DND-41 (cell line): ENCODE measurements at regions not wholly inside any gene's neighbourhood (a gene's known extent, or its start where the extent isn't known, plus 50 kb on each side); places are given as distances from the start of the nearest gene placed in this dataset.

Experiments
- ATAC-seq: fragments of 200-7000 bp; cut with Tn5 transposase; 3 replicates; pipeline ENCODE4 v1.9.1; 2021; ENCODE audit warnings: low read depth; ENCODE audit not compliant: insufficient read depth
- DNase-seq: peaks from one replicate; pipeline ENCODE4 v3.0.0-alpha.2; 2020
- H2AFZ ChIP-seq: 2 replicates; pipeline ENCODE4 v1.6.0; 2012; ENCODE audit warnings: low read depth, low read length
- H3K27ac ChIP-seq: 2 replicates; pipeline ENCODE4 v1.5.1; 2012; ENCODE audit warnings: low read length, inconsistent platforms
- H3K27me3 ChIP-seq: fragments of 200-600 bp; sonication (generic); 2 replicates; pipeline ENCODE4 v1.6.0; 2012; ENCODE audit warnings: low read length, mild to moderate bottlenecking, inconsistent platforms; ENCODE audit not compliant: insufficient read depth, poor library complexity
- H3K36me3 ChIP-seq: 2 replicates; pipeline ENCODE4 v1.5.1; 2012; ENCODE audit warnings: low read length, inconsistent platforms; ENCODE audit not compliant: insufficient read depth
- H3K4me1 ChIP-seq: 2 replicates; pipeline ENCODE4 v1.5.1; 2012; ENCODE audit warnings: mild to moderate bottlenecking, low read length; ENCODE audit not compliant: insufficient read depth
- H3K4me2 ChIP-seq: 2 replicates; pipeline ENCODE4 v1.6.0; 2012; ENCODE audit warnings: mild to moderate bottlenecking, moderate library complexity, low read length, inconsistent platforms; ENCODE audit not compliant: insufficient read depth
- H3K4me3 ChIP-seq, 2 experiments: fragments of 200-600 bp in 1 of 2; shearing (Covaris generic) in 1 of 2; 2 replicates each; pipeline ENCODE4 v1.5.1; 2012 to 2016; ENCODE audit warnings: inconsistent platforms in 2 of 2, low read length in 2 of 2, mild to moderate bottlenecking in 2 of 2, low read depth in 1 of 2, moderate library complexity in 1 of 2
- H3K79me2 ChIP-seq: 2 replicates; pipeline ENCODE4 v1.6.0; 2012; ENCODE audit warnings: low read length, inconsistent platforms; ENCODE audit not compliant: insufficient read depth
- H3K9ac ChIP-seq: 2 replicates; pipeline ENCODE4 v1.6.0; 2012; ENCODE audit warnings: low read depth, mild to moderate bottlenecking, inconsistent platforms, low read length, moderate library complexity
- H3K9me3 ChIP-seq: 2 replicates; pipeline ENCODE4 v1.5.1; 2012; ENCODE audit warnings: low read length, moderate library complexity, mild to moderate bottlenecking, inconsistent platforms; ENCODE audit not compliant: insufficient read depth, severe bottlenecking
- H4K20me1 ChIP-seq: 2 replicates; pipeline ENCODE4 v1.6.0; 2012; ENCODE audit warnings: low read length; ENCODE audit not compliant: insufficient read depth
- EZH2 ChIP-seq: IDR thresholded peaks from 3 replicates; pipeline ENCODE4 v1.6.1; 2012; ENCODE audit warnings: borderline replicate concordance, low read depth, mild to moderate bottlenecking, moderate library complexity, low read length, inconsistent platforms; ENCODE audit not compliant: severe bottlenecking
- TF ChIP-seq, protein P1 (sequence below): IDR thresholded peaks from 2 replicates; pipeline ENCODE4 v1.5.1; 2012; ENCODE audit warnings: borderline replicate concordance, low read length, moderate library complexity, mild to moderate bottlenecking; ENCODE audit not compliant: poor library complexity, severe bottlenecking; ENCODE audit errors: extremely low read depth

GRCh38 chr4:149870008-149870407 lies 54.4 kb upstream of the IQCM start:
- H3K4me3 ChIP-seq: no peak overlapping the region
- no peaks in the 10 kb centered on the region for H4K20me1 ChIP-seq
- H3K4me2 ChIP-seq: no peak overlapping the region
- DNase-seq: no peak
- no peaks in the 10 kb centered on the region for H3K9me3 ChIP-seq
- no peak overlapping the region for H3K27ac ChIP-seq
- TF ChIP-seq, protein P1, sequence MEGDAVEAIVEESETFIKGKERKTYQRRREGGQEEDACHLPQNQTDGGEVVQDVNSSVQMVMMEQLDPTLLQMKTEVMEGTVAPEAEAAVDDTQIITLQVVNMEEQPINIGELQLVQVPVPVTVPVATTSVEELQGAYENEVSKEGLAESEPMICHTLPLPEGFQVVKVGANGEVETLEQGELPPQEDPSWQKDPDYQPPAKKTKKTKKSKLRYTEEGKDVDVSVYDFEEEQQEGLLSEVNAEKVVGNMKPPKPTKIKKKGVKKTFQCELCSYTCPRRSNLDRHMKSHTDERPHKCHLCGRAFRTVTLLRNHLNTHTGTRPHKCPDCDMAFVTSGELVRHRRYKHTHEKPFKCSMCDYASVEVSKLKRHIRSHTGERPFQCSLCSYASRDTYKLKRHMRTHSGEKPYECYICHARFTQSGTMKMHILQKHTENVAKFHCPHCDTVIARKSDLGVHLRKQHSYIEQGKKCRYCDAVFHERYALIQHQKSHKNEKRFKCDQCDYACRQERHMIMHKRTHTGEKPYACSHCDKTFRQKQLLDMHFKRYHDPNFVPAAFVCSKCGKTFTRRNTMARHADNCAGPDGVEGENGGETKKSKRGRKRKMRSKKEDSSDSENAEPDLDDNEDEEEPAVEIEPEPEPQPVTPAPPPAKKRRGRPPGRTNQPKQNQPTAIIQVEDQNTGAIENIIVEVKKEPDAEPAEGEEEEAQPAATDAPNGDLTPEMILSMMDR: no peak
- no peak for TF ChIP-seq EZH2
- H3K79me2 ChIP-seq: no peaks in the 10 kb centered on the region
- H3K36me3 ChIP-seq: no peaks in the 10 kb centered on the region
- ATAC-seq: no peak
- H2AFZ ChIP-seq: no peak overlapping the region
- H3K27me3 ChIP-seq: no peaks in the 10 kb centered on the region
- H3K9ac ChIP-seq: no peak overlapping the region
- H3K4me1 ChIP-seq: no peaks in the 10 kb centered on the region

DNA sequence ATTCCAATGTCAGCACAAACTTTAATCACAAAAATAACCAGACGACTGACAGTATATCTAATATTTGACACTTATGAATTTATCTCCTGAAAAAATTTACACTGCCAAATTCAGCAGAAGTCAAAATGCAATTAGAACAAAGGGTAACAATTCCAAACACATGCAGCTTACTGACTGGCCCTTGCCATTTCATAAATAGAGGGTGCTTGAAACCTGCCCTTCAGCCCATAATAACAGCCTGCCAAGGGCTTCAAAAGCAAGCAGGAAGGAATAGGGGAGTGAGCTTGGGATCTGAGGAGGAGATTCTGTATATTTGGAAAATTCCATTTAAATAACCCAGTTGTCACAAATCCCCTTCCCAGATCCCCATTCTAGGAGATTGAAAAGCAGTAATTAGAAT lies 66.1 kb upstream of the IQCM start:
- Histone ChIP-seq H2AFZ (no peak overlapping the region), H3K4me3 (no peak overlapping the region), H3K79me2 (no peaks in the 10 kb centered on the region), H3K9me3 (no peaks in the 10 kb centered on the region), H3K4me1 (no peaks in the 10 kb centered on the region), H3K9ac (no peak overlapping the region), H3K27me3 (no peaks in the 10 kb centered on the region), H4K20me1 (no peaks in the 10 kb centered on the region), H3K36me3 (no peaks in the 10 kb centered on the region), H3K4me2 (no peak overlapping the region), H3K27ac (no peak overlapping the region)
- DNase-seq (no peak), ATAC-seq (no peak)
- no peak for TF ChIP-seq EZH2
- TF ChIP-seq, protein P1: no peak

GRCh38 chr4:149882251-149882650 lies 66.6 kb upstream of the IQCM start:
- TF ChIP-seq, protein P1: no peak
- no peak for TF ChIP-seq EZH2
- no peak for DNase-seq

DNA sequence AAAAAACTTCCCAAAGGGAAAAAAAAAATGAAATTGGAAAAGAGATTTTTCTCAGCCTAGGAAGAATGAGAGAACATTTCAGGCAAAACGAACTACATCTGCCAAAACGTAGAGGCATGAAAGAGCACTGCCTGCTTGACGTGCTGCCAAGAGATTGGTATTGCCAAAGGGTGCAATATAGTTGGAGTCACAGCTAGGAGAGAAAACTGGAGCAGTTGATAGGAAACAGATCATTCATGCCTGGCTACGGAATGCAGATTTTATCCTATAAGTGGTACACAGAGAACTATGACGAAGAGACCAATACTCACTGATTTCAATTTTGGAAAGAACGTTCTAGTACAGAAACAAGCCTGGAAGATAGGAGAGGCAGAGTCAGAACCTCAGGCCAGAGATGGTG lies 68.4 kb upstream of the IQCM start:
- Histone ChIP-seq H3K9ac (no peak overlapping the region), H3K27me3 (no peaks in the 10 kb centered on the region), H2AFZ (no peak overlapping the region)

More at GRCh38 chr4:149882251-149882650, 66.6 kb upstream of the IQCM start:
- Histone ChIP-seq H3K36me3 (no peaks in the 10 kb centered on the region), H2AFZ (no peak overlapping the region), H3K4me3 (no peak overlapping the region), H4K20me1 (no peaks in the 10 kb centered on the region), H3K9ac (no peak overlapping the region), H3K4me2 (no peak overlapping the region), H3K27me3 (no peaks in the 10 kb centered on the region), H3K4me1 (no peaks in the 10 kb centered on the region), H3K9me3 (no peaks in the 10 kb centered on the region), H3K27ac (no peak overlapping the region), H3K79me2 (no peaks in the 10 kb centered on the region)
- no peak for ATAC-seq

More for the DNA sequence above, 68.4 kb upstream of the IQCM start:
- H3K27ac ChIP-seq: no peak overlapping the region
- H4K20me1 ChIP-seq: no peaks in the 10 kb centered on the region
- no peaks in the 10 kb centered on the region for H3K79me2 ChIP-seq
- H3K36me3 ChIP-seq: no peaks in the 10 kb centered on the region
- no peak overlapping the region for H3K4me3 ChIP-seq
- H3K4me1 ChIP-seq: no peaks in the 10 kb centered on the region
- H3K9me3 ChIP-seq: no peaks in the 10 kb centered on the region
- ATAC-seq: no peak
- no peak overlapping the region for H3K4me2 ChIP-seq
- TF ChIP-seq EZH2: no peak
- TF ChIP-seq, protein P1: no peak
- DNase-seq: no peak
